ENCODE measurements at regions not wholly inside any gene's neighbourhood (a gene's known extent, or its start where the extent isn't known, plus 50 kb on each side); places are given as distances from the start of the nearest gene placed in this dataset.

DNA sequence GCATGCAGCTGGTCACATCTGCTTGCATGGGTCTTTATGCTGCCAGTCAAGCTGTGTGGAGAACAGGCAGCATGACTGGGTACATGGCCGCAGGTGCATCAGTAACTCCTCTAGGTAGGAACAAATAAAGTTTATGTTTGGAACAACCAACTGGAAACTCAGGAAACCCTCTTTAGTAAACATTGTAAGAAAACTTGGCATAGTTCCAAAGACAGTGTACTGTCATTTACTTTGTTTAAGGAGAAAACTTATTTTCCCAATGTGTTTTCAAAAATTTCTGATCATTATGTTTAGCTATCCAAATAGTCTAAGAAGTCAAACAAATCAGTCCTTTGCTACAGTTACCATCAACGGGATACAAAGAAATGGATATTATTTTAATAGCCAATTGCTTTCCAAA, 386.0 kb downstream of the CHSY3 start:
- DNase-seq, result no peak

DNA sequence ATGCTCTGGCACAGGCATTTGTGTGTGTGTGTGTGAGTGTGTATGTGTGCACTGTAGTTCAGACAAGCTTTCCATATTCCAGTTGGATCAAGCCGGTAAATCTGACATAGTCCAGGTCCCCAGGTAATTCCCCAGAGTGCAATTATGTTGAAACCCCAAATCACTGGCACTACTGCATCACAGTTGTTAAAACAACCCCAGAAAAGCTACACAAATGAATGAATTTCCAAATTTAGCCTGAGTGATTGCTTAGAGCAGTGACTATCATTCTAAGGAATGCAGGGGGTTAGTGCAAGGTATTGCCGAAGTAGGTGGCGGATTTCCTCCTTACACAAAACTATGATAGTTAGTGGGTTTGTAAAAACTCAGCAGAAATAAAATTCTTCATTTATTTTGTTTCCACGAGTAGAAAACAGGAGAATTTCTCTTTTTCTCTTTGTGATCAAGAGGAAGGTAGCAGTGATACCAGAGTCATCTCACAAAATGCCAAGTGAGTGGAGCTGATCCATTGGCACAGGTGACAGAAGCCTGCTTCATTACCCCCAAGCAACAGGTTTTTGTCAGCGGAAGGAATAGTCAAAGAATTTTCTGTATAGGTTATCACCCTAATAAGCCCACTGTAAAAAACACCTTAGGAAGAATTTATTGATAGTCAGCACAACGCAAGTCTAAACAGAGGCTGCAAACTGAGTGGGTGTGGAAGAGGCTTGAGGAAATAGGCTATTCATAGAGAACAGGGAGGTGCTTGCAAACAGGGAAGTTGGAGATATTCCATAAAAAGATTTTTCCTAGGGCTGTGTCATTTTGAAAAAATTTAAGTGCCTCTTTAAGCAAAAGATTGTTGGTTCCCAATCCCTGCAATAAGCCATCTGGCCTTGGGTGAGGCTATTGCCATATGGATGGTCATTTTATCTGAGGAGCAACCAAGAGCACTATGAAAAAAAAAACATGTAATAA, 385.1 kb downstream of the CHSY3 start:
- DNase-seq, result no peak

DNA sequence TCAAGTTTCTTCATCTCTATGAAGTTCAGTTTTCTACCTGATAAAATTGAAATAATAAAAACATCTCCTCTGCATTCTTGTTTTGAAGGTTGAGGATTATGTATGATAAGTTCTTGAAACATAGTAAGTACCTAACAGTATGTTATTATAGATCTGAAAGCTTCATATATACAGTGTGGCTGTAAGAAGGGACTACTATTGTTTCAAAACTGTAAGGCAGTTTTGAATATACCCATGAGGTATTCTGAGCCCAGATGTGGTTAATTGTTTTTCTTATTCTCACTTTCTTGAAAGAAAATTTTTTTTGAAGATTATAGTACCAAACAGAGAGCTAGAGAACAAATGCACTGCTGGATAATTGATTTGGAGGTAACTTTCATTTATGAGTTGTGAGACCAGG, 383.2 kb downstream of the CHSY3 start:
- DNase-seq, result no peak

DNA sequence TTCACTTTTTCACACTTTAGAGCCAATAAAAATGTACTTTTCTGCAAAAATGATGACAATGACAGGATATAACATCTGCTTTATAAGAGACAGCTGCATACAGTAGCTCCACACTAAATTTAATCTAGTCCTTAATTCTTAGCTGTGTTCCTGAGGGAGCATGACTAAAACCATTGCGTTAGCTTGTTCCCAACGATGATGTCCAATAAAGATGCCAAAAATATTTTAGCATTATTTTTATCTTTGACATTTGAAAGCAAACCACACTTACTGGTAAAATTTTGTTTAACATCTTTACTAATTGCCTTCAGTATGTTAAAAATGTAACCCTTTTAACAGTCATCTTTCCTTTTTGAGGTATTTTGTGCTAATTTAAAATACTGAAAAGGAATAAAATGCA, 382.7 kb downstream of the CHSY3 start:
- DNase-seq, result no peak

DNA sequence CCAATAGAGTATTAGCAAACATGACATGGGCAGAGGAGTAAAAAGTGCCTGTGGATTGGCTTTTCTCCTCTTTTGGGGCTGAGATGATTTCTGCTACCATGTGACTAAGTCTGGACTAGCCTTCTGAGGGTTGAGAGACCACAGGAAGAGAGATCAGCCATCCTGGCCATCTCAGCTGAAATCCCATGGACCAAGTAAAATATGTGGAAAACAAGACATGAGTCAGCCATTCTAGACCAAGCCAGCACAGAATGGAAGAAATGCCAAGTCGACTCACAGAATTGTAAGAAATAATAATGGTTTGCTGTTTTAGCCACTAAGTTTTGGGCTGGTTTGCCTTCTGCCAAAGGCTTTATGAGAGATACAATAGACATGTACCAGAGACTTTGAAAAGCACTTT, 377.8 kb downstream of the CHSY3 start:
- DNase-seq, result no peak

DNA sequence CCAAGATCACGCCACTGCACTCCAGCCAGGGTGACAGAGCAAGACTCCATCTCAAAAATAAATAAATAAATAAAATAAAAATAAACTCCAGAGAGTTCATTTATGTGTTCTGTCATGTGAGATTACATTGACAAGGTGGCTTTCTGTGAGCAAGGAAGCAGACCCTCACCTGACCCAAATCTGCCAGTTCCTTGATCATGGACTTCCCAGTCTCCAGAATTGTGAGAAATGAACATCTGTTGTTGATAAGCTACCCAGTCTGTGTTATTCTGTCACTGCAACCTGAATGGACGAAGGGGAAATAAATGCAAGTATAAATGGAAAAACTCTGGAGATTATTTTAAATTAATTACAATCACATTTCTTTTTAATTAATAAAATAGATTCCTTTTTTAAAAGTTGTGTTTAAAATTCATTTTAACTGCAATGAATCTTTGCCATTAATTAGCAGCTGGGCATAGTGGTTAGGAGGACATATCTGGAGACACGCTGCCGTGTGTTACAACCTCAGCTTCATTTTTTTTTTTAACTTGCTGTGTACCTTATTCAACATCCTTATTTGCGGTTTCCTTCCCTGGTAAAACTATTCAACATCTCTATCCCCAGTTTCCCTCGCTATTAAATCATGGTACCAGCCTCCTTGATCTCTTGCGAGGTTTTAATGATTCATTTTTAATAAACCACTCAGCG, 376.4 kb downstream of the CHSY3 start:
- no peak for DNase-seq

DNA sequence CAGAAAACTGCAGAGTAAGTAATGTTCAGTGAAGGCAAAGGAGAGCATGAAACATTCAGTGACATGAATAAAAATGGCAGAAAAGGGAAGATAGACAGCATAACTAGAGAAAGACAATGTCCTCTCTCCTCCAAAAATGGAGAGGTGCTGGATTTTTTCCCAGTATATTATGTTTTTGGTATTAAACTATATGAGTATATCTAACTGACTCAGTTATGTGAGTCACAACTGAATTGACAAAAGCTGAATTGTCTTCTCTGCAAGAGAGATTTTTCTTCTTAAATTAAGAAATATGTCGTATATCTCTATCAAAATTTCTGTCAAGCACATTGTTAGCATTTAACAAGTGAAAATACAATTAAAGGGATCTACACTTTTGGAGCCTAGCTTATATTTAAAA, 375.1 kb downstream of the CHSY3 start:
- no peak for DNase-seq

DNA sequence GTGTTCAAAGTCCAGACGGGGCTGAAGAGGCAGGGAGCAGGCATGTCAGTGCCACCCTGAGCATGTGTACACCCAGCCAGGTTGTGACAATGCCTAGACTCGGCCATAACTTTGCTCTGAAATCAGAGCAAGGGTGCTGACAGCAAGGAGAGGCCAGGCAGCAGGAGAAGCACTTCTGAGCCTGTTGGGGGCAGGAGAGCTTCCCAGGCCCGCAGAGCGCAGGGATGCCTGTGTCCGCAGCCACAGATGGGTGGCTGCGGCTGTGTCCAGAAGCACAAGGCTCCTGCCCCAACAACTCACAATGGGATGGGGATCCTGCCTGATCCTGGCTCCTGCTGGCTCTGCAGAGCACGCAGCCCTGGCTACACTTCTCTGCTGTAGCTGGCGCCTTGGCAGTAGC, 373.9 kb downstream of the CHSY3 start:
- DNase-seq, result no peak

DNA sequence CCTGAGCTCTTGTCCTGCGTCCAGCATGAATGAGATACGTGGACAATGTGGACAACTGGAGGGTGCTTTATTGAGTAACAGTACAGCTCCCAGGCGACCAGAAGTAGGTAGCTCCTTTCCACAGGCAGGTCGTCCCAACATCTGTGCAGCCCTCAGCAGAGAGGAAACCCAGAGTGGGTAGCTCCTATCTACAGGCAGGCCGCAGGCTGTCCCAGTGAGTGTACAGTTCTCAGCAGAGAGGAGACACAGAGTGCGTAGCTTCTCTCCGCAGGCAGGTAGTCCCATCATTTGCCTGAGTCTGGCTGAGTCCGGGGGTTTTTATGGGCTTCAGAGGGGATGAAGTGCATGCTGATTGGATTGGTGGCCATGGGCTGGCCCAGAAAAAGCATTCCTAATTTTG, 373.3 kb downstream of the CHSY3 start:
- DNase-seq, result no peak

DNA sequence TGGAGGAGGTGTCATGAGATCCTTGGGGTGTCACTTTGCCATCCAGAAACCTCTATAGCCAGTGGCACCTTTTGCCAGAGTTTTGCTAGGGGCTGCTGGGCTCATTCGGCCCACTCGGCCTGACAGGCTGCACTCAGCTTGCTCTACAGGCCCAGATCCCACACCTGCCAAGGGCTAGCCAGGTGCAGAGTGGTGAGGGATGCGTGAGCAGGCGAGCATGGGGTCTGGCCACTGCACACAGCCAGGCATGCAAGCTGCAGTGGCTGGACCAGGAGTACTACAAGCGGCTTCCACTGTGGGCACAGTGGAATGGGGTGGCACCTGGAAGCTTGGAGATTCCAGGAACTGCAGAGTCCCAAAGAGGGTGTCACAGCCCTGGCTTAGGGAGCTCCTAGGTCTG, 372.7 kb downstream of the CHSY3 start:
- DNase-seq, result no peak

DNA sequence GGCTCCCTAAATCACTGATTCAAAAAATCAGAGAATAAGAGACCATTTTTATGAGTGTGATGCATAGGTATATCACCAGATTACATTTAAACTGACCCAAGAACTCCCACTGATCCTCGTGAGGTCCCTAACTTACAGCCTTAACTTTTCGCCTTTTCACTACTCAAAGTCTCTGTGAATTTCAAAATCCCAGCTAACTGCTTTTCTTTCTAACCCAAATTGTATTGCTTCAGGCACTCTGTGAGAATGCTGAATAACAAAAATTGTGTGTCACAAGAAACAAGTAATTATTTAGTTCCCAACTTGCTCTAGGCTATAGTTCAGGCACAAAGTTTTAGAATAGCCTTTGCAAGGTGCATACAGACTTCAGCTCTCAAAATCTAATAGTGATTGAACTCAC, 368.6 kb downstream of the CHSY3 start:
- DNase-seq, result no peak

DNA sequence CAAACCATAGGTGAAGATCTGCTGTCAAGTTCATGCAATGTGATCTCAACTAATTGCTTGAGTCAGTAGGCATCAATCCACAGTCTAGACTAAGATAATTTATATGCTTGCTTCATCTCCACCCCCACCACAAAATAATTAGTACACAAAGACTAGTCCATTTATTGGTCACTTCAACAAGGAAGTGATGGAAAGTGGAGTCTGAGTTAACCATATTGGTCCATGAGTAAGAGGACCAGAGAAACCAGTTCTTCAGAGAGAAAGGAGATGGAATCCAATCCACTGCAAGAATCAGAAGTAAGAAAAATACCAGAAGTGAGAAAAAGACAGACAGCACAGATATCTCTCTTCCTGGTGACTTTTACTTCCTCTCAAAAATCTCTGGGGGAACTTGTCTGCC, 366.5 kb downstream of the CHSY3 start:
- no peak for DNase-seq

DNA sequence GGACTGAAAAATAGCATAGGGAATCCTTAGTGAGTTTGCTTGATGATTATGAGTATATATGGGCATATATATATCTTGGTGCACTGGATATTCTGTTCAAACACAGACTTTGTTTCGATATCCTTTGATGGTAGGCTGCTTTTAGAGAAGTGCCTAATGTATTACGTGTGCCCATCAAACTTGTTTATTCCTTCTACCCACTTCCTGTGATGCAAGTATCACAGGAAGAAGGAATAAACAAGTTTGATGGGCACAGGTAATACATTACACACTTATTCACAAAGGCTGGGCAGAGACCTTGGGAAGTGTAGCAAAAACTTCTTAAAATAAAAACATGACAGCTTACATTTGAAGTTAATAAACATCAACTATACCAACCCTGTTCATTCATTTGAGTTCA, 364.2 kb downstream of the CHSY3 start:
- no peak for DNase-seq

DNA sequence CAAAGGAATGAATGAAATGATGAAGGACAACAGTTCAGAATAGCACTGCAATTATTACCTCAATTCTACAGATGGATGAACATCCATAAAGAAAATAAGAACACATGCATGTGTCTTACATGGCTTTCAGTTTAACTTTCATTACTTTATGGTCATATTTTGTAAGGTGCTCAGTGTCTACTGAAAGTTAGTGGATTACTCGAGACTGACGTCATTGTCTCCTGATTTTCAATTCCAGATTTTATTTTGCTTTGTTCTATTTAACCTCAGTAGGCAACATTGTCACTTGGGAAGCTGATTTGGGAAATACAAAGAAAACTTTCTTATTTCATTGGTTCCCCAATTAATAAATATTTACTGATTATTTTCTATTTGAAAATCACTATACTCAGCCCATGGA, 363.7 kb downstream of the CHSY3 start:
- no peak for DNase-seq

DNA sequence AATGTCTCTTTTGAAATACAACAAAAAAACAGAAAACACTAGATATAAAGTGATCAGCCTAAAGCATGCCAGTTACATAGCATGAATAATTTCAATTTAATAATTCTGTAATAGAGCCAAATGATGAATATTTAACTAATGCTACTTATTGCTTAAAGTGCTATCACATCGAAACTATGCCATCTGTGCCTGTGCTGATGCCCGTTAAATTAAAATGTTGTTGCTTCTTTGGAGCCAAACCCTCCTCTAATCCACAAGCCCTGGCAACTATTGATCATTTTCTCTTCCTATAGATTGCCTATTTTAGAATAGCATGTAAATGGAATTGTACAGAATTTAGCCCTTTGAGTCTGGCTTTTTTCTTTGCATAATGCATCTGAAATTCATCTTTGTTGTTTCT, 356.2 kb downstream of the CHSY3 start:
- DNase-seq, result no peak

DNA sequence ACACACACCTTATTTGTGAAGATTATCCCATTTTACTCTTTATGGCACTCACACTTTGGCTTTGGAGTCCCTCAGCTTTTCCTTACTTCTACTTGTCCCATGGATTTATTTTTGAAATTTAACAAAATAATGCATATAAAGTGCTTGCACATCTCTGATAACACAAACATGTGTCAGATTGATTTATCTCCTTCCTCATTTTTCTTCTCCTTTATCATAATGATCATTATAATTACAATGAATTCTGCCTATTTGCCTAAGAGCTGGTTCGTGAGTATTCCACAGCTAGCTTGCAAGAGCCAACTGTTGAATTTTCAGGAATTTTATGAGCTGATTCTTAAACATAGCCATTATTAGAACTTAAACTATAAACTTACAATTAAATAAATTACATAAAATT, 347.7 kb downstream of the CHSY3 start:
- no peak for DNase-seq

DNA sequence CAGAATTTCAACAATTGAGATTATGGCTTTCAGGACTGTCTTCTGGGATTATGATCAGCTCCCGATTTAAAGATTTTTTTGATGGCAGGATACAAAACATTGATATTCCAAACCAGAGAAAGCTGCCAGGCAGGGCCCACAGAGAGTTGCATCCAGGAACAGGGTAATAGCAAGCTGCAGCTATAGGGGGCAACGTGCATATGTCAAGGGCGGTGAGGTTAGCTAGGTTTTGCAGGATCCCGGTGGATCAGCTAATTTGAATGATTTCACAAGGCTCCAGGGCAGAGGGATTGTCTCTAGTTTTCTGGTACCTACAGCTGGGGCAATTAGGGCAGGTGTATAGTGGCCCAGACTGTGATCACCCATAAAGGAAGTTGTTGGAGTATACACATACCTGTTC, 339.4 kb downstream of the CHSY3 start:
- DNase-seq, result no peak

DNA sequence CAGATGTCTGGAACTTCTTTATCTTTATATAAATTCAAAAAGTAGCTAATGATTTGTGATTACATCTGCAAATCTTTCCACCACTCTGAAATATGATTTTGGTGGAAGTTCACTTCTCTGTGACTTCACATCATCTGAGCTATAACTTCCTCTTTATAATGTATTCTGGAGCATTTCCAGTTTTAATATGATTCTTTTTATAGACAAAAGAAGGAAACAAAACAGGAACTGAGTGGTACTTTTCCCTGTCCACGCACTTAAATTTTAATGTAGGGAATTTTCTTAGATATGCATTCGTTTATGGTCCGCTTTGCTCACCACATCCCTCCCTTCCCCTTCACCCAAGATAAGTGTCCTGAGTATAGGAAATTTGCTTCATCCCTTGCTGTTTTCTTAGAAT, 333.5 kb downstream of the CHSY3 start:
- DNase-seq, result no peak
